ENCODE measurements at regions not wholly inside any gene's neighbourhood (a gene's known extent, or its start where the extent isn't known, plus 50 kb on each side); places are given as distances from the start of the nearest gene placed in this dataset.
"Not testable (repeated sequence)": the region's sequence is repeated elsewhere in the genome, so short reads cannot be mapped to it uniquely, and the experiment has no call there.

GRCh38 chr13:70619936-70620335, 511.7 kb upstream of the KLHL1 start:
- DNase-seq: no peak

- DNase-seq: no peak
These were observed 508.6 kb upstream of the KLHL1 start for GRCh38 chr13:70616847-70617246.

GRCh38 chr13:70613295-70613694, 505.0 kb upstream of the KLHL1 start:
- DNase-seq: peak; percentile 3

- no peak for DNase-seq
These were observed 504.6 kb upstream of the KLHL1 start for GRCh38 chr13:70612881-70613280.

- no peak for DNase-seq
These were observed 496.2 kb upstream of the KLHL1 start for GRCh38 chr13:70604448-70604847.

- no peak for DNase-seq
These were observed 485.5 kb upstream of the KLHL1 start for GRCh38 chr13:70593716-70594115.

- DNase-seq: no peak
These were observed 476.9 kb upstream of the KLHL1 start for GRCh38 chr13:70585109-70585508.

- no peak for DNase-seq
These were observed 472.6 kb upstream of the KLHL1 start for GRCh38 chr13:70580825-70581224.

GRCh38 chr13:70579941-70580340, 471.7 kb upstream of the KLHL1 start:
- DNase-seq: no peak

- no peak for DNase-seq
These were observed 463.0 kb upstream of the KLHL1 start for GRCh38 chr13:70571221-70571620.

- peak; percentile 41 for DNase-seq
These were observed 460.3 kb upstream of the KLHL1 start for GRCh38 chr13:70568571-70568970.

- no peak for DNase-seq
These were observed 436.5 kb upstream of the KLHL1 start for GRCh38 chr13:70544706-70545105.

GRCh38 chr13:70541451-70541850, 433.2 kb upstream of the KLHL1 start:
- DNase-seq: no peak

- no peak for DNase-seq
These were observed 426.2 kb upstream of the KLHL1 start for GRCh38 chr13:70534466-70534865.

GRCh38 chr13:70529652-70530051, 421.4 kb upstream of the KLHL1 start:
- no peak for DNase-seq

GRCh38 chr13:70527599-70527998, 419.3 kb upstream of the KLHL1 start:
- no peak for DNase-seq

- DNase-seq: no peak
These were observed 415.4 kb upstream of the KLHL1 start for GRCh38 chr13:70523622-70524021.

GRCh38 chr13:70520275-70521036, 412.2 kb upstream of the KLHL1 start:
- DNase-seq: no peak

- DNase-seq: no peak
These were observed 409.8 kb upstream of the KLHL1 start for GRCh38 chr13:70518081-70518480.

GRCh38 chr13:70516226-70516625, 408.0 kb upstream of the KLHL1 start:
- no peak for DNase-seq

GRCh38 chr13:70511861-70512417, 403.7 kb upstream of the KLHL1 start:
- not testable (repeated sequence) for DNase-seq

- no peak for DNase-seq
These were observed 397.6 kb upstream of the KLHL1 start for GRCh38 chr13:70505809-70506208.

GRCh38 chr13:70502944-70503343, 394.7 kb upstream of the KLHL1 start:
- DNase-seq: no peak

- no peak for DNase-seq
These were observed 382.2 kb upstream of the KLHL1 start for GRCh38 chr13:70490320-70490935.
